HepG2 (cell line): ENCODE measurements at regions not wholly inside any gene's neighbourhood (a gene's known extent, or its start where the extent isn't known, plus 50 kb on each side); places are given as distances from the start of the nearest gene placed in this dataset.

Experiments used
- ATAC-seq: fragments of 200-7000 bp; cut with Tn5 transposase; 3 replicates; pipeline ENCODE4 v1.9.1; 2020; ENCODE audit warnings: mild to moderate bottlenecking, moderate library complexity
- BruUV-seq: library from RNA; stranded (reverse); fragments of 400-500 nt; replicated peaks from 2 replicates; lab custom pipeline; 2021; lab: Mats Ljungman, UMichigan
- CTCF ChIA-PET: fragments of 300-600 bp; formaldehyde crosslinking; extraction: SDS; loops from one replicate; lab custom pipeline; 2021; ENCODE audit warnings: low total read pairs, inconsistent platforms, low intra/inter-chr PET ratio; lab: Yijun Ruan, JAX
- POLR2A ChIA-PET: fragments of 350-600 bp; sonication (Branson Sonifier 250); formaldehyde crosslinking; loops from one replicate; lab custom pipeline; 2020; ENCODE audit warnings: antibody characterized with exemption, inconsistent platforms; lab: Yijun Ruan, JAX
- DNase-seq: peaks from one replicate; pipeline ENCODE4 v3.0.0-alpha.2; 2015; ENCODE audit warnings: low spot score
- FAIRE-seq: peaks from 3 replicates; lab custom pipeline; 2011; peaks lifted over from hg19 to GRCh38; lab: Jason Lieb, UNC
- H2AFZ ChIP-seq: one replicate; pipeline ENCODE4 v1.6.1; 2011; ENCODE audit warnings: low read length, inconsistent platforms
- H3K27ac ChIP-seq: fragments of 300-600 bp; 3 replicates; pipeline ENCODE4 v1.8.0; 2011; ENCODE audit warnings: mixed run types, mild to moderate bottlenecking, mixed read lengths, low read length, inconsistent platforms; ENCODE audit not compliant: insufficient read depth; ENCODE audit errors: extremely low read length
- H3K27me3 ChIP-seq, 2 experiments: fragments of 200-600 bp in 1 of 2; 2 replicates in 1 of 2; 3 replicates in 1 of 2; pipeline versions ENCODE4 v1.6.0 to v1.8.0; 2011; ENCODE audit warnings: low read length in 2 of 2, mild to moderate bottlenecking in 2 of 2, moderate library complexity in 2 of 2, inconsistent platforms in 1 of 2; ENCODE audit not compliant: insufficient read depth in 2 of 2, control insufficient read depth in 1 of 2
- H3K36me3 ChIP-seq, 2 experiments: fragments of 200-600 bp in 1 of 2; replicated peaks in 1 of 2; 2 replicates in 1 of 2; 3 replicates in 1 of 2; pipeline versions ENCODE4 v1.5.1 to v1.8.0; 2011; ENCODE audit warnings: low read length in 2 of 2, inconsistent platforms in 1 of 2; ENCODE audit not compliant: insufficient read depth in 2 of 2, control insufficient read depth in 1 of 2
- H3K4me1 ChIP-seq: 2 replicates; pipeline ENCODE4 v1.5.1; 2012; ENCODE audit warnings: low read length, inconsistent platforms; ENCODE audit not compliant: insufficient read depth
- H3K4me2 ChIP-seq: 2 replicates; pipeline ENCODE4 v1.6.0; 2011; ENCODE audit warnings: low read depth, low read length, inconsistent platforms
- H3K4me3 ChIP-seq, 3 experiments: fragments of 200-600 bp in 1 of 3; sonication (generic), shearing (Covaris generic) in 1 of 3; replicated peaks in 1 of 3; 2 replicates each; pipeline ENCODE4 v1.5.1; 2011 to 2016; ENCODE audit warnings: low read length in 3 of 3, inconsistent platforms in 2 of 3, low read depth in 2 of 3, mild to moderate bottlenecking in 2 of 3, control low read depth in 1 of 3, mixed read lengths in 1 of 3; ENCODE audit not compliant: insufficient read depth in 1 of 3
- H3K79me2 ChIP-seq: one replicate; pipeline ENCODE4 v1.6.1; 2011; ENCODE audit warnings: low read length, inconsistent platforms; ENCODE audit not compliant: insufficient read depth
- H3K9ac ChIP-seq: 2 replicates; pipeline ENCODE4 v1.6.0; 2011; ENCODE audit warnings: mild to moderate bottlenecking, low read depth, low read length, inconsistent platforms; ENCODE audit not compliant: insufficient read depth
- H3K9me3 ChIP-seq: 2 replicates; pipeline ENCODE4 v1.5.1; 2012; ENCODE audit warnings: mild to moderate bottlenecking, low read length
- H4K20me1 ChIP-seq: 2 replicates; pipeline ENCODE4 v1.6.0; 2011; ENCODE audit warnings: inconsistent platforms, mild to moderate bottlenecking, low read length, moderate library complexity; ENCODE audit not compliant: insufficient read depth
- FOXA3 ChIP-seq: IDR thresholded peaks from 2 replicates; pipeline ENCODE4 v1.6.1; 2016; ENCODE audit warnings: missing genetic modification reagents, missing compliant biosample characterization
- SP5 ChIP-seq: IDR thresholded peaks from 2 replicates; pipeline ENCODE4 v1.6.1; 2016; ENCODE audit warnings: low read depth, borderline replicate concordance
- ZNF678 ChIP-seq: sonication (generic); formaldehyde crosslinking; IDR thresholded peaks from 2 replicates; pipeline ENCODE4 v1.4.0; 2020; ENCODE audit warnings: mild to moderate bottlenecking, missing genetic modification reagents
- whole genome bisulfite sequencing: methylation state at CpG from one replicate; pipeline ENCODE4 v1.1.6; 2017; ENCODE audit warnings: low lambda C conversion rate; 5-methylcytosine and 5-hydroxymethylcytosine counted together
- in situ Hi-C: cut with HindIII; loops from 2 replicates; pipeline ENCODE4 v1.10.0; 2017; ENCODE audit warnings: low pct_unique_long_range_greater_than_20kb; ENCODE audit not compliant: extremely low pct_ligation_motif_present
- intact Hi-C: fragments of 100-400 bp; cut with micrococcal nuclease; formaldehyde crosslinking; loops from one replicate; pipeline ENCODE4 v1.10.0; 2022; ENCODE audit not compliant: unreplicated experiment
- TF ChIP-seq, protein P1 (sequence below): sonication (generic); formaldehyde crosslinking; IDR thresholded peaks from 2 replicates; pipeline ENCODE4 v1.4.0; 2020; ENCODE audit warnings: missing genetic modification reagents, borderline replicate concordance
- TF ChIP-seq, protein P2 (sequence below): sonication (generic); formaldehyde crosslinking; IDR thresholded peaks from 2 replicates; pipeline ENCODE4 v1.4.0; 2020; ENCODE audit warnings: missing genetic modification reagents, borderline replicate concordance
- TF ChIP-seq, protein P3 (sequence below): sonication (generic); formaldehyde crosslinking; IDR thresholded peaks from 2 replicates; pipeline ENCODE4 v1.4.0; 2020; ENCODE audit warnings: mild to moderate bottlenecking, low read depth, missing genetic modification reagents
- TF ChIP-seq, protein P4 (sequence below): sonication (generic); formaldehyde crosslinking; IDR thresholded peaks from 2 replicates; pipeline ENCODE4 v1.4.0; 2020; ENCODE audit warnings: mild to moderate bottlenecking, missing genetic modification reagents, borderline replicate concordance
- TF ChIP-seq, protein P5 (sequence below): sonication (generic); formaldehyde crosslinking; IDR thresholded peaks from 2 replicates; pipeline ENCODE4 v1.5.0; 2020; ENCODE audit warnings: mild to moderate bottlenecking, low read depth, missing genetic modification reagents, borderline replicate concordance

DNA sequence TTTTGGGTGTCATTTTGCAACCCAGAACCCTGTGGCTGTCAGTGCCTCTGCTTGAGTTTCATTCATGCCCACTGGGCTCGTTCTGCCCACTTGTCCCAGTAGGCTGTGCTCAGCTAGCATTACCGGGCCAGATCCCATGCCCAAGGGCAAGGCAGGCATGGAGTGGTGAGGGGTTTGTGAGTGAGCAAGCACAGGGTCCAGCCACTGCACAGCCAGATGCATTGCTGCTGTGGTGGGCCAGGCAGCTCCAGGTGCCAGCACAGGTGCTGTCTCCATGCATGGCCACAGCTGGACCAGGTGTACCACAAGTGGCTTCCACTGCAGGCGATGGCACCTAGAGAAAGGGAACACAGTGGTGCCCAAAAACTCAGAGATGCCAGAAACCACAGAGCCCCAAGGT, 1671.2 kb downstream of the OLFM4 start:
- Histone ChIP-seq H3K36me3 (no peaks in the 10 kb centered on the region), H3K4me3 (no peak overlapping the region), H3K4me2 (no peak overlapping the region), H2AFZ (no peak overlapping the region), H4K20me1 (no peaks in the 10 kb centered on the region), H3K27ac (no peak overlapping the region), H3K4me1 (no peaks in the 10 kb centered on the region), H3K9ac (no peak overlapping the region), H3K79me2 (no peaks in the 10 kb centered on the region)
- intact Hi-C loops (no loop called here), in situ Hi-C loops (no loop called here)
- ATAC-seq (no peak), DNase-seq (no peak)
- POLR2A ChIA-PET: no interaction called here
- 0% methylated on average over 2 of the region's 3 CpGs for WGBS
- CTCF ChIA-PET: no interaction called here
- BruUV-seq: no TSS peak
- TF ChIP-seq, protein P1, sequence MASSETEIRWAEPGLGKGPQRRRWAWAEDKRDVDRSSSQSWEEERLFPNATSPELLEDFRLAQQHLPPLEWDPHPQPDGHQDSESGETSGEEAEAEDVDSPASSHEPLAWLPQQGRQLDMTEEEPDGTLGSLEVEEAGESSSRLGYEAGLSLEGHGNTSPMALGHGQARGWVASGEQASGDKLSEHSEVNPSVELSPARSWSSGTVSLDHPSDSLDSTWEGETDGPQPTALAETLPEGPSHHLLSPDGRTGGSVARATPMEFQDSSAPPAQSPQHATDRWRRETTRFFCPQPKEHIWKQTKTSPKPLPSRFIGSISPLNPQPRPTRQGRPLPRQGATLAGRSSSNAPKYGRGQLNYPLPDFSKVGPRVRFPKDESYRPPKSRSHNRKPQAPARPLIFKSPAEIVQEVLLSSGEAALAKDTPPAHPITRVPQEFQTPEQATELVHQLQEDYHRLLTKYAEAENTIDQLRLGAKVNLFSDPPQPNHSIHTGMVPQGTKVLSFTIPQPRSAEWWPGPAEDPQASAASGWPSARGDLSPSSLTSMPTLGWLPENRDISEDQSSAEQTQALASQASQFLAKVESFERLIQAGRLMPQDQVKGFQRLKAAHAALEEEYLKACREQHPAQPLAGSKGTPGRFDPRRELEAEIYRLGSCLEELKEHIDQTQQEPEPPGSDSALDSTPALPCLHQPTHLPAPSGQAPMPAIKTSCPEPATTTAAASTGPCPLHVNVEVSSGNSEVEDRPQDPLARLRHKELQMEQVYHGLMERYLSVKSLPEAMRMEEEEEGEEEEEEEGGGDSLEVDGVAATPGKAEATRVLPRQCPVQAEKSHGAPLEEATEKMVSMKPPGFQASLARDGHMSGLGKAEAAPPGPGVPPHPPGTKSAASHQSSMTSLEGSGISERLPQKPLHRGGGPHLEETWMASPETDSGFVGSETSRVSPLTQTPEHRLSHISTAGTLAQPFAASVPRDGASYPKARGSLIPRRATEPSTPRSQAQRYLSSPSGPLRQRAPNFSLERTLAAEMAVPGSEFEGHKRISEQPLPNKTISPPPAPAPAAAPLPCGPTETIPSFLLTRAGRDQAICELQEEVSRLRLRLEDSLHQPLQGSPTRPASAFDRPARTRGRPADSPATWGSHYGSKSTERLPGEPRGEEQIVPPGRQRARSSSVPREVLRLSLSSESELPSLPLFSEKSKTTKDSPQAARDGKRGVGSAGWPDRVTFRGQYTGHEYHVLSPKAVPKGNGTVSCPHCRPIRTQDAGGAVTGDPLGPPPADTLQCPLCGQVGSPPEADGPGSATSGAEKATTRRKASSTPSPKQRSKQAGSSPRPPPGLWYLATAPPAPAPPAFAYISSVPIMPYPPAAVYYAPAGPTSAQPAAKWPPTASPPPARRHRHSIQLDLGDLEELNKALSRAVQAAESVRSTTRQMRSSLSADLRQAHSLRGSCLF (CRISPR knock-in tag): no peak
- TF ChIP-seq ZNF678 (CRISPR knock-in tag) (no peak), SP5 (no peak), FOXA3 (CRISPR knock-in tag) (no peak)
- TF ChIP-seq, protein P2, sequence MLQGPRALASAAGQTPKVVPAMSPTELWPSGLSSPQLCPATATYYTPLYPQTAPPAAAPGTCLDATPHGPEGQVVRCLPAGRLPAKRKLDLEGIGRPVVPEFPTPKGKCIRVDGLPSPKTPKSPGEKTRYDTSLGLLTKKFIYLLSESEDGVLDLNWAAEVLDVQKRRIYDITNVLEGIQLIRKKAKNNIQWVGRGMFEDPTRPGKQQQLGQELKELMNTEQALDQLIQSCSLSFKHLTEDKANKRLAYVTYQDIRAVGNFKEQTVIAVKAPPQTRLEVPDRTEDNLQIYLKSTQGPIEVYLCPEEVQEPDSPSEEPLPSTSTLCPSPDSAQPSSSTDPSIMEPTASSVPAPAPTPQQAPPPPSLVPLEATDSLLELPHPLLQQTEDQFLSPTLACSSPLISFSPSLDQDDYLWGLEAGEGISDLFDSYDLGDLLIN (CRISPR knock-in tag): no peak
- TF ChIP-seq, protein P3, sequence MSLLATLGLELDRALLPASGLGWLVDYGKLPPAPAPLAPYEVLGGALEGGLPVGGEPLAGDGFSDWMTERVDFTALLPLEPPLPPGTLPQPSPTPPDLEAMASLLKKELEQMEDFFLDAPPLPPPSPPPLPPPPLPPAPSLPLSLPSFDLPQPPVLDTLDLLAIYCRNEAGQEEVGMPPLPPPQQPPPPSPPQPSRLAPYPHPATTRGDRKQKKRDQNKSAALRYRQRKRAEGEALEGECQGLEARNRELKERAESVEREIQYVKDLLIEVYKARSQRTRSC: no peak
- TF ChIP-seq, protein P4, sequence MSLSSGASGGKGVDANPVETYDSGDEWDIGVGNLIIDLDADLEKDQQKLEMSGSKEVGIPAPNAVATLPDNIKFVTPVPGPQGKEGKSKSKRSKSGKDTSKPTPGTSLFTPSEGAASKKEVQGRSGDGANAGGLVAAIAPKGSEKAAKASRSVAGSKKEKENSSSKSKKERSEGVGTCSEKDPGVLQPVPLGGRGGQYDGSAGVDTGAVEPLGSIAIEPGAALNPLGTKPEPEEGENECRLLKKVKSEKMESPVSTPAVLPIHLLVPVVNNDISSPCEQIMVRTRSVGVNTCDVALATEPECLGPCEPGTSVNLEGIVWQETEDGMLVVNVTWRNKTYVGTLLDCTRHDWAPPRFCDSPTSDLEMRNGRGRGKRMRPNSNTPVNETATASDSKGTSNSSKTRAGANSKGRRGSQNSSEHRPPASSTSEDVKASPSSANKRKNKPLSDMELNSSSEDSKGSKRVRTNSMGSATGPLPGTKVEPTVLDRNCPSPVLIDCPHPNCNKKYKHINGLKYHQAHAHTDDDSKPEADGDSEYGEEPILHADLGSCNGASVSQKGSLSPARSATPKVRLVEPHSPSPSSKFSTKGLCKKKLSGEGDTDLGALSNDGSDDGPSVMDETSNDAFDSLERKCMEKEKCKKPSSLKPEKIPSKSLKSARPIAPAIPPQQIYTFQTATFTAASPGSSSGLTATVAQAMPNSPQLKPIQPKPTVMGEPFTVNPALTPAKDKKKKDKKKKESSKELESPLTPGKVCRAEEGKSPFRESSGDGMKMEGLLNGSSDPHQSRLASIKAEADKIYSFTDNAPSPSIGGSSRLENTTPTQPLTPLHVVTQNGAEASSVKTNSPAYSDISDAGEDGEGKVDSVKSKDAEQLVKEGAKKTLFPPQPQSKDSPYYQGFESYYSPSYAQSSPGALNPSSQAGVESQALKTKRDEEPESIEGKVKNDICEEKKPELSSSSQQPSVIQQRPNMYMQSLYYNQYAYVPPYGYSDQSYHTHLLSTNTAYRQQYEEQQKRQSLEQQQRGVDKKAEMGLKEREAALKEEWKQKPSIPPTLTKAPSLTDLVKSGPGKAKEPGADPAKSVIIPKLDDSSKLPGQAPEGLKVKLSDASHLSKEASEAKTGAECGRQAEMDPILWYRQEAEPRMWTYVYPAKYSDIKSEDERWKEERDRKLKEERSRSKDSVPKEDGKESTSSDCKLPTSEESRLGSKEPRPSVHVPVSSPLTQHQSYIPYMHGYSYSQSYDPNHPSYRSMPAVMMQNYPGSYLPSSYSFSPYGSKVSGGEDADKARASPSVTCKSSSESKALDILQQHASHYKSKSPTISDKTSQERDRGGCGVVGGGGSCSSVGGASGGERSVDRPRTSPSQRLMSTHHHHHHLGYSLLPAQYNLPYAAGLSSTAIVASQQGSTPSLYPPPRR (CRISPR knock-in tag): no peak
- TF ChIP-seq, protein P5, sequence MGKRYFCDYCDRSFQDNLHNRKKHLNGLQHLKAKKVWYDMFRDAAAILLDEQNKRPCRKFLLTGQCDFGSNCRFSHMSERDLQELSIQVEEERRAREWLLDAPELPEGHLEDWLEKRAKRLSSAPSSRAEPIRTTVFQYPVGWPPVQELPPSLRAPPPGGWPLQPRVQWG (CRISPR knock-in tag): no peak
- TF ChIP-seq, all 625 proteins: peak for 0
- Histone ChIP-seq H3K9me3 (peaks cover 99% of the 10 kb centered on the region), H3K27me3 (no peaks in the 10 kb centered on the region)
- no peak for FAIRE-seq
